ENCODE measurements at regions not wholly inside any gene's neighbourhood (a gene's known extent, or its start where the extent isn't known, plus 50 kb on each side); places are given as distances from the start of the nearest gene placed in this dataset.
"Not testable (repeated sequence)": the region's sequence is repeated elsewhere in the genome, so short reads cannot be mapped to it uniquely, and the experiment has no call there.

- H3K4me3 ChIP-seq (ENCODE audit: low read depth, low read length, poor library complexity, severe bottlenecking) = no peak overlapping the region
- no peaks in the 10 kb centered on the region for H3K9me2 ChIP-seq (ENCODE audit: insufficient read depth, low read length)
- H3K4me2 ChIP-seq (ENCODE audit: low read length) = no peak overlapping the region
- no peaks in the 10 kb centered on the region for H3K36me3 ChIP-seq (ENCODE audit: insufficient read depth, low read length)
- DNase-seq (ENCODE audit: low spot score) = no peak
- no peak overlapping the region for H3K27ac ChIP-seq (ENCODE audit: low read depth, low read length, poor library complexity, severe bottlenecking)
- CTCF ChIA-PET (ENCODE audit: unreplicated experiment) = no interaction called here
- no peaks in the 10 kb centered on the region for H4K20me1 ChIP-seq (ENCODE audit: insufficient read depth, low read length)
- no peak overlapping the region for H2AFZ ChIP-seq (ENCODE audit: low read length)
- intact Hi-C loops (cut with micrococcal nuclease; ENCODE audit: unreplicated experiment) = no loop called here
- H3K9me3 ChIP-seq (ENCODE audit: low read length) = no peaks in the 10 kb centered on the region
- H3K79me2 ChIP-seq (ENCODE audit: insufficient read depth, low read depth, low read length) = no peaks in the 10 kb centered on the region
- no peaks in the 10 kb centered on the region for H3K4me1 ChIP-seq (ENCODE audit: insufficient read depth, low read length, poor library complexity, severe bottlenecking)
- BruUV-seq (replicated peaks) = no TSS peak
- POLR2A ChIA-PET = no interaction called here
- TF ChIP-seq, protein P1, sequence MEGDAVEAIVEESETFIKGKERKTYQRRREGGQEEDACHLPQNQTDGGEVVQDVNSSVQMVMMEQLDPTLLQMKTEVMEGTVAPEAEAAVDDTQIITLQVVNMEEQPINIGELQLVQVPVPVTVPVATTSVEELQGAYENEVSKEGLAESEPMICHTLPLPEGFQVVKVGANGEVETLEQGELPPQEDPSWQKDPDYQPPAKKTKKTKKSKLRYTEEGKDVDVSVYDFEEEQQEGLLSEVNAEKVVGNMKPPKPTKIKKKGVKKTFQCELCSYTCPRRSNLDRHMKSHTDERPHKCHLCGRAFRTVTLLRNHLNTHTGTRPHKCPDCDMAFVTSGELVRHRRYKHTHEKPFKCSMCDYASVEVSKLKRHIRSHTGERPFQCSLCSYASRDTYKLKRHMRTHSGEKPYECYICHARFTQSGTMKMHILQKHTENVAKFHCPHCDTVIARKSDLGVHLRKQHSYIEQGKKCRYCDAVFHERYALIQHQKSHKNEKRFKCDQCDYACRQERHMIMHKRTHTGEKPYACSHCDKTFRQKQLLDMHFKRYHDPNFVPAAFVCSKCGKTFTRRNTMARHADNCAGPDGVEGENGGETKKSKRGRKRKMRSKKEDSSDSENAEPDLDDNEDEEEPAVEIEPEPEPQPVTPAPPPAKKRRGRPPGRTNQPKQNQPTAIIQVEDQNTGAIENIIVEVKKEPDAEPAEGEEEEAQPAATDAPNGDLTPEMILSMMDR (conservative IDR thresholded peaks at IDR 0.05; ENCODE audit: low read length) = no peak
- no peak for TF ChIP-seq EZH2phosphoT487 (IDR thresholded peaks at IDR 0.05; ENCODE audit: borderline replicate concordance, low read depth, low read length)
Observed at GRCh38 chr5:101531026-101531425, 627.9 kb upstream of the ST8SIA4 start.

GRCh38 chr5:101529094-101529493 lies 626.0 kb upstream of the ST8SIA4 start:
- BruUV-seq (replicated peaks); H3K27ac ChIP-seq (ENCODE audit: low read depth, low read length, poor library complexity, severe bottlenecking); H3K79me2 ChIP-seq (ENCODE audit: insufficient read depth, low read depth, low read length); DNase-seq (ENCODE audit: low spot score); H3K4me2 ChIP-seq (ENCODE audit: low read length); H3K4me3 ChIP-seq (ENCODE audit: low read depth, low read length, poor library complexity, severe bottlenecking); H3K4me1 ChIP-seq (ENCODE audit: insufficient read depth, low read length, poor library complexity, severe bottlenecking); intact Hi-C loops (cut with micrococcal nuclease; ENCODE audit: unreplicated experiment); CTCF ChIA-PET (ENCODE audit: unreplicated experiment); H3K36me3 ChIP-seq (ENCODE audit: insufficient read depth, low read length); H4K20me1 ChIP-seq (ENCODE audit: insufficient read depth, low read length); H2AFZ ChIP-seq (ENCODE audit: low read length); H3K9me2 ChIP-seq (ENCODE audit: insufficient read depth, low read length); H3K9me3 ChIP-seq (ENCODE audit: low read length); POLR2A ChIA-PET: not testable (repeated sequence)

DNA sequence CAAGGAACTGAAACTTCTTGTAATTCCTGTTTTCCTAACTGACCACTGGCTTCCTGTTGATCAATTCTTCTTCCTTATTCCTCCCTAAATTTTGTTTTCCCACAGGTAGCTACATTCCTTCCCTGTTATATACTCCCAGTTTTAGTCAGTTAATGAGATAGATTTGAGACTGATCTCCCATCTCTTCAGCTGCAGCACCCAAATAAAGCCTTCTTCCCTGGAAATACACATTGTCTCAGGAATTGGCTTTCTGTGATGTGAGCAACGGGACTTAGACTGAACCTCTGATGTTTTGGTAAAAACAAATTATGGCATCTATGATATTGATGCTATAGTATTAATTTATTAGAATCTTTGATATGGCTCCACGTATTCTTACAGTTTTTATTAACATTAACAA lies 617.3 kb upstream of the ST8SIA4 start:
- no peak for DNase-seq (ENCODE audit: low spot score)
- Histone ChIP-seq H2AFZ (ENCODE audit: low read length) (no peak overlapping the region), H3K4me2 (ENCODE audit: low read length) (no peak overlapping the region), H3K27ac (ENCODE audit: low read depth, low read length, poor library complexity, severe bottlenecking) (no peak overlapping the region), H4K20me1 (ENCODE audit: insufficient read depth, low read length) (no peaks in the 10 kb centered on the region), H3K9me3 (ENCODE audit: low read length) (no peaks in the 10 kb centered on the region), H3K4me1 (ENCODE audit: insufficient read depth, low read length, poor library complexity, severe bottlenecking) (no peaks in the 10 kb centered on the region), H3K79me2 (ENCODE audit: insufficient read depth, low read depth, low read length) (no peaks in the 10 kb centered on the region), H3K36me3 (ENCODE audit: insufficient read depth, low read length) (no peaks in the 10 kb centered on the region), H3K9me2 (ENCODE audit: insufficient read depth, low read length) (no peaks in the 10 kb centered on the region), H3K4me3 (ENCODE audit: low read depth, low read length, poor library complexity, severe bottlenecking) (no peak overlapping the region)
- TF ChIP-seq, protein P1 (conservative IDR thresholded peaks at IDR 0.05; ENCODE audit: low read length) = no peak
- TF ChIP-seq EZH2phosphoT487 (IDR thresholded peaks at IDR 0.05; ENCODE audit: borderline replicate concordance, low read depth, low read length) = no peak
- no TSS peak for BruUV-seq (replicated peaks)
- CTCF ChIA-PET (ENCODE audit: unreplicated experiment) = no interaction called here
- POLR2A ChIA-PET = no interaction called here
- intact Hi-C loops (cut with micrococcal nuclease; ENCODE audit: unreplicated experiment) = no loop called here

Measured in OCI-LY7 (cell line).